Breast epithelium (tissue), 3 donors: ENCODE measurements at regions not wholly inside any gene's neighbourhood (a gene's known extent, or its start where the extent isn't known, plus 50 kb on each side); places are given as distances from the start of the nearest gene placed in this dataset.

Experiments used
- CTCF ChIP-seq, 3 donors: fragments of 450-650 bp; IDR thresholded peaks; one replicate each; pipeline ENCODE4 v1.5.1; 2016 to 2017; ENCODE audit warnings: antibody characterized with exemption in 3 of 3, mild to moderate bottlenecking in 3 of 3, moderate library complexity in 3 of 3
- POLR2A ChIP-seq: fragments of 450-650 bp; IDR thresholded peaks from one replicate; pipeline ENCODE4 v1.6.1; 2016; ENCODE audit warnings: antibody characterized with exemption, mild to moderate bottlenecking, moderate library complexity
- POLR2AphosphoS5 ChIP-seq, 3 donors: sonication (generic); formaldehyde crosslinking; IDR thresholded peaks; one replicate each; pipeline ENCODE4 v1.6.1; 2017; ENCODE audit warnings: antibody characterized with exemption in 3 of 3

GRCh38 chr12:127790376-127790775 is 476.6 kb upstream of the TMEM132C start:
- no peak for TF ChIP-seq POLR2A
- no peak for TF ChIP-seq CTCF (IDR thresholded peaks at IDR 0.05)
- no peak for TF ChIP-seq POLR2AphosphoS5 (IDR thresholded peaks at IDR 0.05)
